ENCODE measurements at regions not wholly inside any gene's neighbourhood (a gene's known extent, or its start where the extent isn't known, plus 50 kb on each side); places are given as distances from the start of the nearest gene placed in this dataset.

DNA sequence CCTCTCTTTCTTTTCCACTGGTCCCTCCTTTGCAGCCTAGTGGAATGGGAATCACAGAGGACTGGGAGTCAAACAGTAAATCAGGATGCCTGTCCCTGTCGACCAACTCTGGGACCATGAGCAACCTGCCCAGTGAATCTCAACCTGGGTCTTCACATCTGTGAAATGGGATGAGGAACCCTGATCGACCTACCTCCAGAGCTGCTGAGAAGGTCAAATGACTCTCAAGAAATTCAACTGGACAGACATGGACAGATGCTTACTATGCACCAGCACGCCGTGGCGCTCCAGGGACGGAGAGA, 73.3 kb upstream of the TAF1B start:
- no peak overlapping the region for H3K4ac ChIP-seq (ENCODE audit: low read depth, low read length)
- no peaks in the 10 kb centered on the region for H3K27me3 ChIP-seq (ENCODE audit: insufficient read depth, low read length, poor library complexity)
- H3K56ac ChIP-seq (ENCODE audit: low read length): no peak overlapping the region
- no peak overlapping the region for H3K9ac ChIP-seq (ENCODE audit: low read length)
- H3K4me3 ChIP-seq (ENCODE audit: low read length): no peak overlapping the region
- H4K8ac ChIP-seq (ENCODE audit: low read depth, low read length): no peak overlapping the region
- no peak overlapping the region for H3K27ac ChIP-seq (ENCODE audit: low read depth, low read length)
- no peak overlapping the region for H3K18ac ChIP-seq (ENCODE audit: low read length)
- no peaks in the 10 kb centered on the region for H3K79me2 ChIP-seq (ENCODE audit: control insufficient read depth, insufficient read depth, low read length)
- no peak overlapping the region for H2AK5ac ChIP-seq (ENCODE audit: low read length)
- no peak overlapping the region for H4K5ac ChIP-seq (ENCODE audit: low read length)
- no peaks in the 10 kb centered on the region for H3K4me1 ChIP-seq (ENCODE audit: control insufficient read depth, low read depth, low read length)
- H3K79me1 ChIP-seq (ENCODE audit: low read length): no peaks in the 10 kb centered on the region
- no peak overlapping the region for H2BK5ac ChIP-seq (ENCODE audit: low read length)
- H3K4me2 ChIP-seq (ENCODE audit: low read length): no peak overlapping the region
- no peak overlapping the region for H2BK15ac ChIP-seq (replicated peaks; ENCODE audit: low read depth)
- H3K36me3 ChIP-seq (ENCODE audit: control insufficient read depth, insufficient read depth, low read length): no peaks in the 10 kb centered on the region
- no peak overlapping the region for H2BK120ac ChIP-seq (ENCODE audit: low read depth, low read length)
- WGBS (ENCODE audit: extremely low coverage, insufficient coverage, low lambda C conversion rate): no CpG with 5 or more reads among the region's 6 CpGs
- no peak for DNase-seq
- no peak overlapping the region for H3K23ac ChIP-seq (ENCODE audit: low read length)

GRCh38 chr2:9770308-9771100, 72.8 kb upstream of the TAF1B start:
- peak; percentile 94 for DNase-seq
- Histone ChIP-seq H3K79me2 (ENCODE audit: control insufficient read depth, insufficient read depth, low read length) (no peaks in the 10 kb centered on the region), H3K4me1 (ENCODE audit: control insufficient read depth, low read depth, low read length) (no peaks in the 10 kb centered on the region), H3K27me3 (ENCODE audit: insufficient read depth, low read length, poor library complexity) (no peaks in the 10 kb centered on the region), H3K9ac (ENCODE audit: low read length) (no peak overlapping the region), H3K36me3 (ENCODE audit: control insufficient read depth, insufficient read depth, low read length) (no peaks in the 10 kb centered on the region), H3K4ac (ENCODE audit: low read depth, low read length) (no peak overlapping the region), H2BK5ac (ENCODE audit: low read length) (no peak overlapping the region), H3K18ac (ENCODE audit: low read length) (no peak overlapping the region), H3K4me2 (ENCODE audit: low read length) (no peak overlapping the region), H4K8ac (ENCODE audit: low read depth, low read length) (no peak overlapping the region), H2BK120ac (ENCODE audit: low read depth, low read length) (no peak overlapping the region), H3K27ac (ENCODE audit: low read depth, low read length) (no peak overlapping the region), H4K5ac (ENCODE audit: low read length) (no peak overlapping the region), H3K23ac (ENCODE audit: low read length) (no peak overlapping the region), H2AK5ac (ENCODE audit: low read length) (no peak overlapping the region), H3K56ac (ENCODE audit: low read length) (peak overlapping the region; percentile 19), H3K79me1 (ENCODE audit: low read length) (no peaks in the 10 kb centered on the region), H2BK15ac (replicated peaks; ENCODE audit: low read depth) (no peak overlapping the region), H3K4me3 (ENCODE audit: low read length) (no peak overlapping the region)
- WGBS (ENCODE audit: extremely low coverage, insufficient coverage, low lambda C conversion rate): no CpG with 5 or more reads among the region's 27 CpGs

GRCh38 chr2:9771101-9771449, 72.2 kb upstream of the TAF1B start:
- Histone ChIP-seq H3K36me3 (ENCODE audit: control insufficient read depth, insufficient read depth, low read length) (no peaks in the 10 kb centered on the region), H3K23ac (ENCODE audit: low read length) (no peak overlapping the region), H3K56ac (ENCODE audit: low read length) (peak overlapping the region; percentile 19), H3K18ac (ENCODE audit: low read length) (no peak overlapping the region), H3K27ac (ENCODE audit: low read depth, low read length) (no peak overlapping the region), H2BK5ac (ENCODE audit: low read length) (no peak overlapping the region), H3K4me3 (ENCODE audit: low read length) (no peak overlapping the region), H3K4ac (ENCODE audit: low read depth, low read length) (no peak overlapping the region), H3K9ac (ENCODE audit: low read length) (no peak overlapping the region), H3K4me2 (ENCODE audit: low read length) (no peak overlapping the region), H3K79me2 (ENCODE audit: control insufficient read depth, insufficient read depth, low read length) (no peaks in the 10 kb centered on the region), H2BK120ac (ENCODE audit: low read depth, low read length) (no peak overlapping the region), H3K4me1 (ENCODE audit: control insufficient read depth, low read depth, low read length) (no peaks in the 10 kb centered on the region), H2AK5ac (ENCODE audit: low read length) (no peak overlapping the region), H4K5ac (ENCODE audit: low read length) (no peak overlapping the region), H2BK15ac (replicated peaks; ENCODE audit: low read depth) (no peak overlapping the region), H3K27me3 (ENCODE audit: insufficient read depth, low read length, poor library complexity) (no peaks in the 10 kb centered on the region), H4K8ac (ENCODE audit: low read depth, low read length) (no peak overlapping the region), H3K79me1 (ENCODE audit: low read length) (no peaks in the 10 kb centered on the region)
- WGBS (ENCODE audit: extremely low coverage, insufficient coverage, low lambda C conversion rate): no CpG with 5 or more reads among the region's 5 CpGs
- DNase-seq: no peak

- Histone ChIP-seq H3K18ac (ENCODE audit: low read length) (no peak overlapping the region), H3K27me3 (ENCODE audit: insufficient read depth, low read length, poor library complexity) (no peaks in the 10 kb centered on the region), H3K4ac (ENCODE audit: low read depth, low read length) (no peak overlapping the region), H4K5ac (ENCODE audit: low read length) (no peak overlapping the region), H4K8ac (ENCODE audit: low read depth, low read length) (no peak overlapping the region), H2AK5ac (ENCODE audit: low read length) (no peak overlapping the region), H2BK5ac (ENCODE audit: low read length) (no peak overlapping the region), H3K79me2 (ENCODE audit: control insufficient read depth, insufficient read depth, low read length) (no peaks in the 10 kb centered on the region), H3K79me1 (ENCODE audit: low read length) (no peaks in the 10 kb centered on the region), H2BK15ac (replicated peaks; ENCODE audit: low read depth) (no peak overlapping the region), H3K4me1 (ENCODE audit: control insufficient read depth, low read depth, low read length) (no peaks in the 10 kb centered on the region), H3K27ac (ENCODE audit: low read depth, low read length) (no peak overlapping the region), H3K4me3 (ENCODE audit: low read length) (no peak overlapping the region), H3K36me3 (ENCODE audit: control insufficient read depth, insufficient read depth, low read length) (no peaks in the 10 kb centered on the region), H3K23ac (ENCODE audit: low read length) (no peak overlapping the region), H2BK120ac (ENCODE audit: low read depth, low read length) (no peak overlapping the region), H3K9ac (ENCODE audit: low read length) (no peak overlapping the region), H3K56ac (ENCODE audit: low read length) (no peak overlapping the region), H3K4me2 (ENCODE audit: low read length) (no peak overlapping the region)
- WGBS (ENCODE audit: extremely low coverage, insufficient coverage, low lambda C conversion rate): no CpG with 5 or more reads among the region's 8 CpGs
- no peak for DNase-seq
These were observed 71.7 kb upstream of the TAF1B start for GRCh38 chr2:9771481-9772017.

GRCh38 chr2:9772035-9772998, 71.0 kb upstream of the TAF1B start:
- Histone ChIP-seq H2AK5ac (ENCODE audit: low read length) (no peak overlapping the region), H3K27me3 (ENCODE audit: insufficient read depth, low read length, poor library complexity) (no peaks in the 10 kb centered on the region), H4K8ac (ENCODE audit: low read depth, low read length) (no peak overlapping the region), H3K4me3 (ENCODE audit: low read length) (no peak overlapping the region), H3K27ac (ENCODE audit: low read depth, low read length) (no peak overlapping the region), H3K4ac (ENCODE audit: low read depth, low read length) (no peak overlapping the region), H3K79me2 (ENCODE audit: control insufficient read depth, insufficient read depth, low read length) (no peaks in the 10 kb centered on the region), H2BK5ac (ENCODE audit: low read length) (no peak overlapping the region), H4K5ac (ENCODE audit: low read length) (no peak overlapping the region), H2BK120ac (ENCODE audit: low read depth, low read length) (no peak overlapping the region), H2BK15ac (replicated peaks; ENCODE audit: low read depth) (no peak overlapping the region), H3K36me3 (ENCODE audit: control insufficient read depth, insufficient read depth, low read length) (no peaks in the 10 kb centered on the region), H3K4me1 (ENCODE audit: control insufficient read depth, low read depth, low read length) (no peaks in the 10 kb centered on the region), H3K18ac (ENCODE audit: low read length) (no peak overlapping the region), H3K79me1 (ENCODE audit: low read length) (no peaks in the 10 kb centered on the region), H3K9ac (ENCODE audit: low read length) (no peak overlapping the region), H3K56ac (ENCODE audit: low read length) (no peak overlapping the region), H3K4me2 (ENCODE audit: low read length) (no peak overlapping the region), H3K23ac (ENCODE audit: low read length) (no peak overlapping the region)
- WGBS (ENCODE audit: extremely low coverage, insufficient coverage, low lambda C conversion rate): no CpG with 5 or more reads among the region's 22 CpGs
- no peak for DNase-seq

All from mesendoderm (in vitro differentiated cells).